ENCODE measurements at regions not wholly inside any gene's neighbourhood (a gene's known extent, or its start where the extent isn't known, plus 50 kb on each side); places are given as distances from the start of the nearest gene placed in this dataset.
"Not testable (repeated sequence)": the region's sequence is repeated elsewhere in the genome, so short reads cannot be mapped to it uniquely, and the experiment has no call there.

DNA sequence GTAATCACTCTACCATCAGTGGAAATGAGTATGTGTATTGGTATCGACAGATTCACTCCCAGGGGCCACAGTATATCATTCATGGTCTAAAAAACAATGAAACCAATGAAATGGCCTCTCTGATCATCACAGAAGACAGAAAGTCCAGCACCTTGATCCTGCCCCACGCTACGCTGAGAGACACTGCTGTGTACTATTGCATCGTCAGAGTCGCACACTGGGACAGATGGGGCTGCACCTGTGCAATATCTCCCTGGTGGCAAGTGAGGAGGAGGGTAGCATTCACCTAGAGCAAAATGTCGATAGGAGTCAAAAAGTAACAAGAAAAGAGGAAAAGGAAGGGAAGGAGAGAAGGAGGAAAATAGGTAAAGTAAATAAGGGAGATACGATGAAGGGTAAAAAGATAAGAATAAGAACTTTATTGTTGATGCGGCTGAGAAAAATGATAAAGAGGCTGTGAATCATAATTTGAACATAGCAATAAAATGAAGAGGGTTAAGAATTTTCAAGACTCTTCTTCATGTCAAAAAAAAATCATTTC, 450.5 kb upstream of the OR4E1 start:
- in situ Hi-C loops (cut with HindIII; ENCODE audit: low pct_ligation_motif_present, low pct_unique_long_range_greater_than_20kb, low sequenced_read_pairs), result no loop called here
- no peak for DNase-seq

DNA sequence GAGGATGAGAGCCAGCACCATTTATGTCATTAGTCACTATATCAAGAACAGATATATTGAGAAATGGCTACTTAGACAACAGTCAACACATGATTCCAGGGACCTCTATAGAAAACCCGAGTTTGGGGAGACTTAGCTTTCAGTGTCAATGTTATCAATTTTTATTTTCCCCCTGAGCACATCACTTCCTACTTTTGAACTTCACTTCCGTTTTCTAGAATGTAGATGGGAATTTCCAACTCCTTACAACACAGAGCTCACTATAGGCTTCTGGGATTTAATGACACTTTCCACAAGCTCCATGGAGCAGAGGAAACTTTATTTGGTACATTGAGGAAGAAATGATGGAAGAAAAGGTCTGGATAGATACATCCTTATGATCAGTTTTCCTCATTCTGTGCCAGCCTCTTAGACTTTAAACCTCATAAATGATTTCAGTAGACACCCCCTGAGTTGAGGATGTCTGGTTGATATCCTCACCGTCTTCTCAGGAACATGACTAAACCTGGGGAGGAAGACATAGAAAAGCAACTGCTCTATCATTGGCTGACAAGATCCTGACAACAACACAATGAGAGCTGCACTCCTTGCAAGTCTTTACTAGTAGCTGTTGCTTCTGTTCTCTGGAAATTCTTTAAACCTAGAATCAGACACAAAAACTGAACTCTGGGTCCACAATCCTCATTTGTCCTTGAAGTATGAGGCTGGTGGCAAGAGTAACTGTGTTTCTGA, 449.4 kb upstream of the OR4E1 start:
- no peak for DNase-seq
- in situ Hi-C loops (cut with HindIII; ENCODE audit: low pct_ligation_motif_present, low pct_unique_long_range_greater_than_20kb, low sequenced_read_pairs), result no loop called here

DNA sequence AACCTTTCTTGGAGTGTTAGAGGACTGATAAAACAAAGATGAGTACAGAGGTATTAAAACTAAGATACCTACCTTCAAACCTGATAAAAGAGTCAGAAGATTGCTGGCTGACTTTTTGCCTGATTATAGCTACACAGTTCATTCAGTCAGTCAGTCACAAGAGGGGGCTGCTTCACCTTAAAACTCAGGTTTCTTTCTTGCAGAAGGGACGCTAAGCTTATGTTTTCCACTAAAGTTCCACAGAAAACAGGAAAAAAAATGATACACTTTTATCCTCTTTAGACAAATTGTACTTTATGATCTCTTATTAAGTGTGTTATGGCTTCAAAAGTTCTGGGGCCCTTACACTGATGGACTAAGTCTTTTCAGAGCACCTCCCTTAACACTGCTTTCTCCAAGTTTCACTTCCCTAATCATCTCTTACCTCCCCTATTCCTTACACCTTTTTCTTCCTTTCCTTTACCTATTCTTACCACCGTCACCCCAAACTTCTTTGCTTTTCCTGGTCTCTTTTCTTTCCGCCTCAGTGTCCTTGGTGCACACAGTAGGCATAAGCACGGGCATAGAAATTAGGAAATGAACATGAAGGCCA, 448.7 kb upstream of the OR4E1 start:
- DNase-seq, result peak; percentile 20

DNA sequence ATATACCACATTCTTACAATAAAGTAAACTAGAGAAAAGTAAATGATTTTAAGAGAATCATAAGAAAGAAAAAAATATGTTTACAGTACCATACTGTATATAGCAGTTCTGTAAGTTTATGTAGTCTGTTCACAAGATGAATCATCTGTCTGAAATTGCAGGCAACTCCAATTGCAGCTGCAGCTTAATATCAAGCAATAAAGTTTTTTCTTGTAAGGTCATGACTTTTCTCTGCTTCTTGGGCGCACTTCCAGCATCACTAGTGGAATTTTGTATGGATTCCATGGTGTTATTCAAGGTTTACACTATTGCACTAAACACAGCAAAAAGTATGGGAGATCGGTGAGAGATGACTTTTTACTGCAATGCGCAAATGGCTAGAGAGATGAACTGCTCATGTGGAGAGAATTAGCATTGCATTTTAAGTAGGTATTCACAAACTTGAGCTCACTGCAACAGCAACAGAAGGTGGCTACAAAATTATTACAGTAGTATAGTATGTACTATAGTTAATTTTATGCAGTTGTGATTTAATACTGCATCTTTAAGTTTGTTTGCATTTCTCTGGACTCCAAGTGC, 445.4 kb upstream of the OR4E1 start:
- in situ Hi-C loops (cut with HindIII; ENCODE audit: low pct_ligation_motif_present, low pct_unique_long_range_greater_than_20kb, low sequenced_read_pairs), result no loop called here
- DNase-seq, result no peak

More for the DNA sequence above, 448.7 kb upstream of the OR4E1 start:
- in situ Hi-C loops (cut with HindIII; ENCODE audit: low pct_ligation_motif_present, low pct_unique_long_range_greater_than_20kb, low sequenced_read_pairs), result no loop called here

GRCh38 chr14:22113401-22113800, 439.8 kb upstream of the OR4E1 start:
- no peak for DNase-seq
- in situ Hi-C loops (cut with HindIII; ENCODE audit: low pct_ligation_motif_present, low pct_unique_long_range_greater_than_20kb, low sequenced_read_pairs), result no loop called here

- peak; percentile 11 for DNase-seq
Observed at GRCh38 chr14:22112004-22112403, 438.4 kb upstream of the OR4E1 start.

DNA sequence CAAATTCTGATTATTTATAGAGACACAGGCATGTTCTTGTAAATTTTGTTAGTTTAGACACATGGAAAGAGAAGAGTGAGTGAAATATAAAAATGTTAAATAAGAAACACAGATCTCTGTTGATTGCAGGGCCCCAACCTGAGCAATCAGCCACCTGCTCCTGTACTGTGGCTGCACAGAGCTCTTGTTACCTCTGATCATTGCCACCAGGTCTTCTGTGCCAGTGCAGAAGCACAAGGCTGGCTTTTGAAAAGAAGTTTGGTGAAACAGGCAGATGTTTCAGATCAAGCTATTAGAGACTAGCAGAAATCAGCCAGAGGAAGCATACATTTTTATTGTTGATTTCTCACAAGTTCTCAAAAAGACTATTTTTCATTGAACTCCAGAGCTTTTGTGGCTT, 434.1 kb upstream of the OR4E1 start:
- in situ Hi-C loops (cut with HindIII; ENCODE audit: low pct_ligation_motif_present, low pct_unique_long_range_greater_than_20kb, low sequenced_read_pairs), result no loop called here
- DNase-seq, result no peak

More at GRCh38 chr14:22112004-22112403, 438.4 kb upstream of the OR4E1 start:
- in situ Hi-C loops (cut with HindIII; ENCODE audit: low pct_ligation_motif_present, low pct_unique_long_range_greater_than_20kb, low sequenced_read_pairs), result no loop called here

GRCh38 chr14:22106700-22107697, 433.4 kb upstream of the OR4E1 start:
- in situ Hi-C loops (cut with HindIII; ENCODE audit: low pct_ligation_motif_present, low pct_unique_long_range_greater_than_20kb, low sequenced_read_pairs), result no loop called here
- no peak for DNase-seq

DNA sequence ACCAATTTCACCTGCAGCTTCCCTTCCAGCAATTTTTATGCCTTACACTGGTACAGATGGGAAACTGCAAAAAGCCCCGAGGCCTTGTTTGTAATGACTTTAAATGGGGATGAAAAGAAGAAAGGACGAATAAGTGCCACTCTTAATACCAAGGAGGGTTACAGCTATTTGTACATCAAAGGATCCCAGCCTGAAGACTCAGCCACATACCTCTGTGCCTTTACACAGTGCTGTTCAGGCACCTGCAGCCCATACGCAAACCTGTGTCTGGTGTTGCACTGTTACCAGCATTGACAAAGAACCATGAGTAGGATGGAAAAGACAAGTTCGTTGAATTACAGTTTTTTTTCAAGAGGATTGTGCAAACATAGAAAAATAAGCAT, 432.0 kb upstream of the OR4E1 start:
- in situ Hi-C loops (cut with HindIII; ENCODE audit: low pct_ligation_motif_present, low pct_unique_long_range_greater_than_20kb, low sequenced_read_pairs), result no loop called here
- no peak for DNase-seq

GRCh38 chr14:22105006-22105623, 431.5 kb upstream of the OR4E1 start:
- DNase-seq, result no peak
- in situ Hi-C loops (cut with HindIII; ENCODE audit: low pct_ligation_motif_present, low pct_unique_long_range_greater_than_20kb, low sequenced_read_pairs), result no loop called here

DNA sequence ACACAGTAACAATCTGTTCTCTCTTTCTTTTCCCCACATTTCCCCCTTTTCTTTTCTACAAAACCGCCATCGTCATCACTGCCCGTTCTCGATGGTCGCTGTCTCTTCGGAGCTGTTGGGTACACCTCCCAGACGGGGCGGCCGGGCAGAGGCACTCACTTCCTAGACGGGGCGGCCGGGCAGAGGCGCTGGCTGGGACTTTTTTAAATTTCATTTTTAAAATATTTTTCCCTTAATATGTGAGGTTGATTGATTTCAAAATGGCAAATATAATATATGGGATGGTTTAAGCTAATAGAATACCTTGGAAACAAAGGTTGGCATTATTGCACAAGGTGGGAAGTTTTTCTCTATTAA, 427.1 kb upstream of the OR4E1 start:
- DNase-seq; in situ Hi-C loops (cut with HindIII; ENCODE audit: low pct_ligation_motif_present, low pct_unique_long_range_greater_than_20kb, low sequenced_read_pairs): not testable (repeated sequence)

- DNase-seq, result peak; percentile 73
- in situ Hi-C loops (cut with HindIII; ENCODE audit: low pct_ligation_motif_present, low pct_unique_long_range_greater_than_20kb, low sequenced_read_pairs), result no loop called here
Observed at GRCh38 chr14:22099942-22100763, 426.5 kb upstream of the OR4E1 start.

DNA sequence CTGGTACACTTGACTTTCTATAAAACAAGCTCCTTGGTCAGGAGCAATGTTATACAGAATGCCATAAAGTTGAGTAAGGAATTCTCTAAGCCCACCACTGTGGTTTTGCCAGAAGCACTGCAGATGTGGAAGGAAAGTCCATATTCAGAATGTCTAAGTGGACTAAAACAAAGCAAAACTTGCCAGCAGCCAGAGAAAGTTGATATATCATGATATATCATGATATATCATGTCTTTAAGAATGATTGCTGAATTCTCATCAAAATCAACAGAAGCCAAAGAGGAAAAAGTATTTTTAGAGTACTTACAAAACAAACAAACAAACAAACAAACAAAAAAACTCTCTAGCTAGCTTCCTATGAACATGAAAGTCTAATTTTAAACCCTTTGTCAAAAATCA, 424.8 kb upstream of the OR4E1 start:
- no peak for DNase-seq
- in situ Hi-C loops (cut with HindIII; ENCODE audit: low pct_ligation_motif_present, low pct_unique_long_range_greater_than_20kb, low sequenced_read_pairs), result no loop called here

DNA sequence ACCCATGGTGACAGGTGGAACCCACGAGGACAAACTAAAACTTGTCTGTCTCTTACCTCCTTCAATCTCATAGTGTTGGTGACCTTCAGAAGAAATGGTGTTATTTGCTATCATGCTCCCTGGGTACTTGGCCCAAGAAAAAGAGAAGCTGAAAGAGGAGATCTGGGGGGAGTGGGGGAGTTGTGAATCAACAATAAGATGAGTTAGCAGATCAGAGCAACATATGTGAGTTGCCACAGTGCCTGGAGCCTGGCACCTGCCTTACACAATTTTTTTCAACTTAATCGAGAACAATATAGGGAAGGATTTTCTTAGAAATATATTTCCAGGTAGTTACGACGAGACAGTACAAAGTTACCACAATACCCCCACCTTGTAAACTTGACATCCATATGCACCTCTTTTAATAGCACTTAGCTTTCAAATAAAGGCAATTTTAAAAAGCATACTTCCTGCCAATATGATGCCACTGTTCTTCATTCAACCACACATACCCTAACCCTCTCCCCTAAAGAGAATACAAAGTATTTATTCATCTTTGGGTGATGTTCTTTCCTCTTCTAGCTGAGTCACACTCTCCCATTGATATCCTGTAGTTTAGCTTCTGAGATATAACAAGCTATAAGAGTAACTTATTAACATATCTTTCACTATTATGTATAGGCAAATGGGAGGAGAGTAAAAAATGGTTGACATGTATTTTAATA, 424.1 kb upstream of the OR4E1 start:
- no peak for DNase-seq
- in situ Hi-C loops (cut with HindIII; ENCODE audit: low pct_ligation_motif_present, low pct_unique_long_range_greater_than_20kb, low sequenced_read_pairs), result no loop called here

DNA sequence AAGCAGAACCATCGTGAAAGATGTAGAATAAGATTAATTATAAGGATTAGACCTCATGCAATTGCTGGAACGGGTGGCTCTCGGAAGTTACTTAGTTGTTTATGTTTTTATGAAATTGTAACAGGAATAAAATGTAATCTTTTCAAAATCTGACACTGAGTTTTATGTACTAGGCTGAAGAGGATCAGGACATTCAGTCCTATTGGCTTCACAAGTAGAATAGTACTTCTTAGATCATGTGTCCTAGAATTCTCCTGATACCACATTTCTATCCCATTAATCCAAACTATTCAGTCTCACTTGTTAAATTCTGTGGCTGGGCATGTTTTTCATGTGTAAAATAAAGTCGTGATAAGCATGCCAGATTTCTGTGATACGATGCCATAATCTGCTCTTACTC, 423.5 kb upstream of the OR4E1 start:
- in situ Hi-C loops (cut with HindIII; ENCODE audit: low pct_ligation_motif_present, low pct_unique_long_range_greater_than_20kb, low sequenced_read_pairs), result no loop called here
- no peak for DNase-seq

- in situ Hi-C loops (cut with HindIII; ENCODE audit: low pct_ligation_motif_present, low pct_unique_long_range_greater_than_20kb, low sequenced_read_pairs), result no loop called here
- no peak for DNase-seq
Observed at GRCh38 chr14:22096514-22096895, 422.9 kb upstream of the OR4E1 start.

DNA sequence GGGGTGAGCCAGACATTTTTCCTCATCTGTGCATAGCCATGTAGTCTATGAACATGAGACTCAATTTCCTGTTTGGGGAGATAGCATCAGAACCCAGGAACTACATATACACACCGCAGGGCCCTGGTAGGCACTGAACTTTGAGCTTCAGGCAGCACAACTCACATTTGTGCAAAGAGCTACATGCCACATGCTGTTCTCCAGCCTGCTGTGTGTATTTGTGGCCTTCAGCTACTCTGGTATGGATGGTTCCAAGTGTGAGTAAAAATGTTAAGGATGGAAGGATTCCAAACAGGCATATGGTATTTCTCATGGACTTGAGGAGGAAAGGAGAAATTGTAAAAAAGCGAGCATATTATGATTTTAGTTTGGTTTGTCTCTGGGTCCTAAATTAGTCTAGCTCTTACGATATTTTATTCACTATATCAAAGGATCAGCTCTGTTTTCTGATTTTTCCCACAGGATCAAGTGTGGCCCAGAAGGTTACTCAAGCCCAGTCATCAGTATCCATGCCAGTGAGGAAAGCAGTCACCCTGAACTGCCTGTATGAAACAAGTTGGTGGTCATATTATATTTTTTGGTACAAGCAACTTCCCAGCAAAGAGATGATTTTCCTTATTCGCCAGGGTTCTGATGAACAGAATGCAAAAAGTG, 422.4 kb upstream of the OR4E1 start:
- DNase-seq, result no peak
- in situ Hi-C loops (cut with HindIII; ENCODE audit: low pct_ligation_motif_present, low pct_unique_long_range_greater_than_20kb, low sequenced_read_pairs), result no loop called here
